SK-N-SH (cell line): ENCODE measurements at regions not wholly inside any gene's neighbourhood (a gene's known extent, or its start where the extent isn't known, plus 50 kb on each side); places are given as distances from the start of the nearest gene placed in this dataset.

Experiments used
- CTCF ChIA-PET: fragments of 300-600, 350-600 bp; formaldehyde crosslinking; extraction: SDS; loops from one replicate; lab custom pipeline; 2021; lab: Yijun Ruan, JAX
- POLR2A ChIA-PET: fragments of 350-600 bp; sonication (Branson Sonifier 250); formaldehyde crosslinking; extraction: SDS; loops from one replicate; lab custom pipeline; 2020; ENCODE audit warnings: antibody characterized with exemption, inconsistent platforms; lab: Yijun Ruan, JAX
- DNase-seq: peaks from one replicate; pipeline ENCODE4 v3.0.0; 2012
- H2AFZ ChIP-seq: fragments of 200-600 bp; sonication (generic); 2 replicates; pipeline ENCODE4 v1.8.1; 2016; ENCODE audit warnings: antibody characterized with exemption, mild to moderate bottlenecking, low read depth
- H3F3A ChIP-seq: fragments of 200-600 bp; sonication (generic); replicated peaks from 2 replicates; pipeline ENCODE3; 2016; ENCODE audit warnings: antibody characterized with exemption, mild to moderate bottlenecking; ENCODE audit not compliant: insufficient read depth
- H3K27ac ChIP-seq, 2 experiments: fragments of 200-500 bp in 1 of 2; fragments of 200-600 bp in 1 of 2; sonication (Bioruptor generic) in 1 of 2; sonication (generic), shearing (Covaris generic) in 1 of 2; 2 replicates each; pipeline versions ENCODE4 v1.5.1 to v1.6.1; 2014 to 2016; ENCODE audit warnings: low read depth in 2 of 2, inconsistent platforms in 1 of 2, low read length in 1 of 2, mild to moderate bottlenecking in 1 of 2, mixed read lengths in 1 of 2
- H3K27me3 ChIP-seq: fragments of 200-600 bp; sonication (generic), shearing (Covaris generic); 2 replicates; pipeline ENCODE4 v1.6.1; 2016; ENCODE audit warnings: mixed run types; ENCODE audit not compliant: insufficient read depth
- H3K36me3 ChIP-seq, 2 experiments: fragments of 200-500 bp in 1 of 2; fragments of 200-600 bp in 1 of 2; sonication (Bioruptor generic) in 1 of 2; sonication (generic) in 1 of 2; replicated peaks in 1 of 2; 2 replicates each; pipeline versions ENCODE3 to v1.5.1; 2014 to 2016; ENCODE audit warnings: low read length in 1 of 2, mild to moderate bottlenecking in 1 of 2; ENCODE audit not compliant: insufficient read depth in 2 of 2, control insufficient read depth in 1 of 2
- H3K4me1 ChIP-seq, 2 experiments: fragments of 200-500 bp in 1 of 2; fragments of 200-600 bp in 1 of 2; sonication (Bioruptor generic) in 1 of 2; sonication (generic), shearing (Covaris generic) in 1 of 2; 2 replicates each; pipeline versions ENCODE4 v1.5.1 to v1.6.1; 2014 to 2016; ENCODE audit warnings: low read depth in 1 of 2, low read length in 1 of 2, mixed run types in 1 of 2; ENCODE audit not compliant: insufficient read depth in 2 of 2, control insufficient read depth in 1 of 2
- H3K4me2 ChIP-seq: fragments of 200-600 bp; sonication (generic), shearing (Covaris generic); 2 replicates; pipeline ENCODE4 v1.6.1; 2017; ENCODE audit warnings: mixed run types
- H3K4me3 ChIP-seq, 2 experiments: fragments of 200-500 bp in 1 of 2; fragments of 200-600 bp in 1 of 2; sonication (Bioruptor generic) in 1 of 2; sonication (generic), shearing (Covaris generic) in 1 of 2; 2 replicates each; pipeline versions ENCODE4 v1.5.1 to v1.8.1; 2014 to 2016; ENCODE audit warnings: low read depth in 2 of 2, inconsistent platforms in 1 of 2, low read length in 1 of 2, mild to moderate bottlenecking in 1 of 2, mixed read lengths in 1 of 2, moderate library complexity in 1 of 2
- H3K79me2 ChIP-seq: fragments of 200-600 bp; sonication (generic); 2 replicates; pipeline ENCODE4 v1.8.1; 2017; ENCODE audit warnings: mild to moderate bottlenecking; ENCODE audit not compliant: insufficient read depth
- H3K9ac ChIP-seq: fragments of 200-600 bp; sonication (generic); 2 replicates; pipeline ENCODE4 v1.6.1; 2017; ENCODE audit warnings: mixed run types
- H3K9me2 ChIP-seq: fragments of 200-600 bp; sonication (generic); 2 replicates; pipeline ENCODE4 v1.6.1; 2017; ENCODE audit warnings: mixed run types
- H3K9me3 ChIP-seq: fragments of 200-600 bp; sonication (generic); 2 replicates; pipeline ENCODE4 v1.6.1; 2017; ENCODE audit warnings: mixed run types, mild to moderate bottlenecking, moderate library complexity
- H4K20me1 ChIP-seq: fragments of 200-600 bp; sonication (generic); 2 replicates; pipeline ENCODE4 v1.6.1; 2017; ENCODE audit warnings: mild to moderate bottlenecking, mixed run types; ENCODE audit not compliant: insufficient read depth
- CHD2 ChIP-seq: fragments of 150-350 bp; IDR thresholded peaks from 2 replicates; pipeline ENCODE4 v1.6.1; 2018; ENCODE audit warnings: low read length; ENCODE audit not compliant: partially characterized antibody
- ELF1 ChIP-seq: IDR thresholded peaks from 2 replicates; pipeline ENCODE4 v1.4.0; 2012
- EZH2phosphoT487 ChIP-seq: fragments of 200-600 bp; sonication (generic); IDR thresholded peaks from 2 replicates; pipeline ENCODE4 v1.6.1; 2017; ENCODE audit warnings: low read depth, mixed run types, mild to moderate bottlenecking, antibody characterized with exemption, moderate library complexity, borderline replicate concordance
- FOSL2 ChIP-seq: IDR thresholded peaks from 2 replicates; pipeline ENCODE4 v1.4.0; 2012; ENCODE audit warnings: low read depth, mild to moderate bottlenecking, moderate library complexity, borderline replicate concordance
- FOXM1 ChIP-seq: IDR thresholded peaks from 2 replicates; pipeline ENCODE4 v1.4.0; 2012; ENCODE audit warnings: low read depth, mild to moderate bottlenecking
- GABPA ChIP-seq: IDR thresholded peaks from 2 replicates; pipeline ENCODE4 v1.4.0; 2012; ENCODE audit warnings: low read depth, mild to moderate bottlenecking
- GATA2 ChIP-seq: sonication (generic); formaldehyde crosslinking; IDR thresholded peaks from 2 replicates; pipeline ENCODE4 v1.5.0; 2020; ENCODE audit warnings: mild to moderate bottlenecking, missing genetic modification reagents
- JUND ChIP-seq: IDR thresholded peaks from 2 replicates; pipeline ENCODE4 v1.4.0; 2012
- MXI1 ChIP-seq: IDR thresholded peaks from 2 replicates; pipeline ENCODE4 v1.6.1; 2012; ENCODE audit warnings: mild to moderate bottlenecking, low read depth, low read length, improper control_type of control experiment
- PBX3 ChIP-seq: IDR thresholded peaks from 2 replicates; pipeline ENCODE4; 2012
- POLR2AphosphoS5 ChIP-seq: IDR thresholded peaks from 2 replicates; pipeline ENCODE4 v1.6.1; 2012; ENCODE audit warnings: low read depth, low read length
- SMC3 ChIP-seq: IDR thresholded peaks from 2 replicates; pipeline ENCODE4 v1.6.1; 2012; ENCODE audit warnings: low read depth, low read length, improper control_type of control experiment
- TAF1 ChIP-seq: IDR thresholded peaks from 2 replicates; pipeline ENCODE4 v1.6.1; 2012; ENCODE audit warnings: low read depth, mild to moderate bottlenecking, low read length, moderate library complexity, borderline replicate concordance
- TCF12 ChIP-seq: IDR thresholded peaks from 2 replicates; pipeline ENCODE4 v1.4.0; 2012
- USF1 ChIP-seq: IDR thresholded peaks from 2 replicates; pipeline ENCODE4 v1.4.0; 2012; ENCODE audit warnings: low read depth, borderline replicate concordance
- YY1 ChIP-seq: IDR thresholded peaks from 2 replicates; pipeline ENCODE4 v1.4.0; 2012; ENCODE audit warnings: low read depth, mild to moderate bottlenecking
- ZBTB33 ChIP-seq: IDR thresholded peaks from 2 replicates; pipeline ENCODE4 v1.4.0; 2012; ENCODE audit warnings: low read depth, borderline replicate concordance
- WGBS: methylation state at CpG from one replicate; pipeline ENCODE4 v1.1.6; 2017; ENCODE audit warnings: low lambda C conversion rate; 5-methylcytosine and 5-hydroxymethylcytosine counted together
- TF ChIP-seq, protein P1 (sequence below): fragments of 150-350 bp; IDR thresholded peaks from 2 replicates; pipeline ENCODE4 v1.6.1; 2017; ENCODE audit warnings: antibody characterized with exemption, low read length, low read depth, borderline replicate concordance

GRCh38 chr6:86511962-86512361, 425.4 kb upstream of the HTR1E start:
- Histone ChIP-seq H3K27me3 (no peaks in the 10 kb centered on the region), H3K9ac (no peak overlapping the region), H3F3A (no peaks in the 10 kb centered on the region), H3K4me1 (no peaks in the 10 kb centered on the region), H3K9me2 (no peaks in the 10 kb centered on the region), H3K36me3 (no peaks in the 10 kb centered on the region), H3K79me2 (no peaks in the 10 kb centered on the region), H3K4me3 (no peak overlapping the region), H3K4me2 (no peak overlapping the region), H2AFZ (no peak overlapping the region), H3K27ac (no peak overlapping the region), H3K9me3 (no peaks in the 10 kb centered on the region), H4K20me1 (no peaks in the 10 kb centered on the region)
- DNase-seq = no peak
- ChIA-PET POLR2A (no interaction called here), CTCF (no interaction called here)
- TF ChIP-seq, protein P1, sequence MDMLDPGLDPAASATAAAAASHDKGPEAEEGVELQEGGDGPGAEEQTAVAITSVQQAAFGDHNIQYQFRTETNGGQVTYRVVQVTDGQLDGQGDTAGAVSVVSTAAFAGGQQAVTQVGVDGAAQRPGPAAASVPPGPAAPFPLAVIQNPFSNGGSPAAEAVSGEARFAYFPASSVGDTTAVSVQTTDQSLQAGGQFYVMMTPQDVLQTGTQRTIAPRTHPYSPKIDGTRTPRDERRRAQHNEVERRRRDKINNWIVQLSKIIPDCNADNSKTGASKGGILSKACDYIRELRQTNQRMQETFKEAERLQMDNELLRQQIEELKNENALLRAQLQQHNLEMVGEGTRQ = no peak
- TF ChIP-seq POLR2AphosphoS5 = no peak
- TF ChIP-seq MXI1 = no peak
- no peak for TF ChIP-seq CHD2
- no peak for TF ChIP-seq EZH2phosphoT487

- Histone ChIP-seq H3K4me3 (no peak overlapping the region), H3K4me2 (no peak overlapping the region), H3K9ac (no peak overlapping the region), H3K27ac (no peak overlapping the region), H3F3A (no peaks in the 10 kb centered on the region), H3K79me2 (no peaks in the 10 kb centered on the region), H2AFZ (no peak overlapping the region), H3K9me2 (no peaks in the 10 kb centered on the region), H3K27me3 (no peaks in the 10 kb centered on the region), H3K9me3 (0 out of 2 replicates have a peak, but pooled peaks cover 3% of the 10 kb centered on the region), H4K20me1 (no peaks in the 10 kb centered on the region), H3K4me1 (no peaks in the 10 kb centered on the region), H3K36me3 (no peaks in the 10 kb centered on the region)
- WGBS = 19% methylated on average over 3 of the region's 3 CpGs
- TF ChIP-seq SMC3 = no peak
- no peak for TF ChIP-seq FOSL2
- no peak for TF ChIP-seq JUND
- no peak for TF ChIP-seq POLR2AphosphoS5
- TF ChIP-seq USF1 = no peak
- no peak for TF ChIP-seq ELF1
- no peak for TF ChIP-seq GATA2
- TF ChIP-seq YY1 = no peak
- TF ChIP-seq TAF1 = no peak
- TF ChIP-seq TCF12 = no peak
- TF ChIP-seq FOXM1 = no peak
- no peak for TF ChIP-seq GABPA
- no peak for TF ChIP-seq ZBTB33
- no peak for TF ChIP-seq PBX3
- ChIA-PET CTCF (no interaction called here), POLR2A (no interaction called here)
- DNase-seq = no peak
Observed at GRCh38 chr6:86508230-86508629, 429.1 kb upstream of the HTR1E start.
